ENCODE measurements at regions not wholly inside any gene's neighbourhood (a gene's known extent, or its start where the extent isn't known, plus 50 kb on each side); places are given as distances from the start of the nearest gene placed in this dataset.
"Not testable (repeated sequence)": the region's sequence is repeated elsewhere in the genome, so short reads cannot be mapped to it uniquely, and the experiment has no call there.

- Histone ChIP-seq H3K27ac (no peak overlapping the region), H3K4me3 (no peak overlapping the region), H3K9me3 (no peaks in the 10 kb centered on the region), H3K27me3 (replicated peaks; ENCODE audit: insufficient read depth) (no peaks in the 10 kb centered on the region), H3K36me3 (no peaks in the 10 kb centered on the region), H3K4me1 (ENCODE audit: control insufficient read depth in 1 of 2, low read depth in 2 of 2) (no peaks in the 10 kb centered on the region)
- ATAC-seq (ENCODE audit: insufficient number of reproducible peaks, low FRiP score, low read depth), result no peak
- TF ChIP-seq CTCF (IDR thresholded peaks at IDR 0.05), result no peak
- DNase-seq (ENCODE audit: low spot score), result no peak
These were observed 75.9 kb upstream of the RALGAPA2 start for GRCh38 chr20:20788308-20788707.

GRCh38 chr20:20786428-20786827 is 74.0 kb upstream of the RALGAPA2 start:
- H3K27ac ChIP-seq, result no peak overlapping the region
- H3K4me1 ChIP-seq (ENCODE audit: control insufficient read depth in 1 of 2, low read depth in 2 of 2), result no peaks in the 10 kb centered on the region
- ATAC-seq (ENCODE audit: insufficient number of reproducible peaks, low FRiP score, low read depth) (no peak), DNase-seq (ENCODE audit: low spot score) (no peak)
- H3K36me3 ChIP-seq, result no peaks in the 10 kb centered on the region
- H3K4me3 ChIP-seq, result no peak overlapping the region
- no peaks in the 10 kb centered on the region for H3K9me3 ChIP-seq
- no peaks in the 10 kb centered on the region for H3K27me3 ChIP-seq (replicated peaks; ENCODE audit: insufficient read depth)
- TF ChIP-seq CTCF (IDR thresholded peaks at IDR 0.05), result no peak

- no peaks in the 10 kb centered on the region for H3K4me1 ChIP-seq (ENCODE audit: control insufficient read depth in 1 of 2, low read depth in 2 of 2)
- no peak for TF ChIP-seq CTCF (IDR thresholded peaks at IDR 0.05)
- H3K27ac ChIP-seq, result no peak overlapping the region
These were observed 72.8 kb upstream of the RALGAPA2 start for GRCh38 chr20:20785226-20785625.

GRCh38 chr20:20784450-20784849 is 72.0 kb upstream of the RALGAPA2 start:
- H3K36me3 ChIP-seq; H3K9me3 ChIP-seq; DNase-seq (ENCODE audit: low spot score); H3K4me3 ChIP-seq; H3K27me3 ChIP-seq (replicated peaks; ENCODE audit: insufficient read depth); H3K4me1 ChIP-seq (ENCODE audit: control insufficient read depth in 1 of 2, low read depth in 2 of 2); H3K27ac ChIP-seq; ATAC-seq (ENCODE audit: insufficient number of reproducible peaks, low FRiP score, low read depth): not testable (repeated sequence)

More at GRCh38 chr20:20785226-20785625, 72.8 kb upstream of the RALGAPA2 start:
- Histone ChIP-seq H3K36me3 (no peaks in the 10 kb centered on the region), H3K27me3 (replicated peaks; ENCODE audit: insufficient read depth) (no peaks in the 10 kb centered on the region), H3K9me3 (no peaks in the 10 kb centered on the region), H3K4me3 (no peak overlapping the region)
- ATAC-seq (ENCODE audit: insufficient number of reproducible peaks, low FRiP score, low read depth), result no peak
- DNase-seq (ENCODE audit: low spot score), result no peak

- Histone ChIP-seq H3K27ac (no peak overlapping the region), H3K4me3 (no peak overlapping the region)
- no peak for ATAC-seq (ENCODE audit: insufficient number of reproducible peaks, low FRiP score, low read depth)
These were observed 71.0 kb upstream of the RALGAPA2 start for GRCh38 chr20:20783450-20783849.

More at GRCh38 chr20:20783450-20783849, 71.0 kb upstream of the RALGAPA2 start:
- no peak for DNase-seq (ENCODE audit: low spot score)
- Histone ChIP-seq H3K27me3 (replicated peaks; ENCODE audit: insufficient read depth) (no peaks in the 10 kb centered on the region), H3K9me3 (no peaks in the 10 kb centered on the region), H3K4me1 (ENCODE audit: control insufficient read depth in 1 of 2, low read depth in 2 of 2) (no peaks in the 10 kb centered on the region), H3K36me3 (no peaks in the 10 kb centered on the region)
- TF ChIP-seq CTCF (IDR thresholded peaks at IDR 0.05), result no peak
